GM19452 (cell line): ENCODE measurements at regions not wholly inside any gene's neighbourhood (a gene's known extent, or its start where the extent isn't known, plus 50 kb on each side); places are given as distances from the start of the nearest gene placed in this dataset.
"Not testable (repeated sequence)": the region's sequence is repeated elsewhere in the genome, so short reads cannot be mapped to it uniquely, and the experiment has no call there.

ENCODE experiments used
- ATAC-seq: cut with Tn5 transposase; IDR thresholded peaks from one replicate; pipeline ENCODE4 v1.9.1; 2021; ENCODE audit not compliant: unreplicated experiment

DNA sequence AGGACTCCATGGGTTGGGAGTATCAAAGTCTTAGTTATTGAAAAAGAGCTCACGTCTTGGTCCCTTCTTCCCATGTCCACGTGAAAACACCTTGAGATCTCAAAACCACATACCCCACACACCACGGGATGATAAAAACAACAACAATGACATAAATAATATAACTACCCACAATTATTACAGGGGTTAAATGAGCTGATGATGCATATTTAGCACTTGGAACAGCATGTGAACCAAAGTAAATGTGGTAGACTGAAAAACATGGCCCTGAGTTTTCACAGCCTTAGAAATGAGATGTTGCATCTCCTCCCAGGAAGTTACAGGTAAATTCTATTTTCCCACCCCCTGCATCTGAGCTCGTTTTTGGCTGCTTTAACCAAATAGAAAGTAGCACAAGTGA, 208.9 kb downstream of the C16orf95 start:
- ATAC-seq = no peak

- ATAC-seq = no peak
Observed at GRCh38 chr16:87108941-87109340, 208.3 kb downstream of the C16orf95 start.

- ATAC-seq = no peak
Observed at GRCh38 chr16:87114832-87115231, 202.4 kb downstream of the C16orf95 start.

DNA sequence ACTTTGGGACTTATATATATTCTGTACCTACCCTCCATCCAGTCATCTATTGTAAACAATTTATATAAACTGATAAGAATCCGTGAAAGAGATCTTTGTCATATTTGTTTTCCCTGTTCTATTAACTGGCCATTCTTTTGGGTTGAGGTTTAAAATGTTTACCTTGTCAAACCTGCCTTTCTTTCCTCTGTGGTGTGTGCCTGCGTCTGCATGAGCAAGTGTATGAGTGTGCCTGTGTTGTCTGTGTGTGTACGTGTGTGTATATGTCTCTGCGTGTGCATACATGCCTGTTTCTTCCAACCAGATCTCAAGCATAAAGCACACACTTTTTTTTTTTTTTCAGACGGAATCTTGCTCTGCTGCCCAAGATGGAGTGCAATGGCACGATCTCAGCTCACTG, 201.5 kb downstream of the C16orf95 start:
- ATAC-seq = no peak

GRCh38 chr16:87117936-87118335, 199.3 kb downstream of the C16orf95 start:
- no peak for ATAC-seq

GRCh38 chr16:87119168-87119567, 198.0 kb downstream of the C16orf95 start:
- no peak for ATAC-seq

DNA sequence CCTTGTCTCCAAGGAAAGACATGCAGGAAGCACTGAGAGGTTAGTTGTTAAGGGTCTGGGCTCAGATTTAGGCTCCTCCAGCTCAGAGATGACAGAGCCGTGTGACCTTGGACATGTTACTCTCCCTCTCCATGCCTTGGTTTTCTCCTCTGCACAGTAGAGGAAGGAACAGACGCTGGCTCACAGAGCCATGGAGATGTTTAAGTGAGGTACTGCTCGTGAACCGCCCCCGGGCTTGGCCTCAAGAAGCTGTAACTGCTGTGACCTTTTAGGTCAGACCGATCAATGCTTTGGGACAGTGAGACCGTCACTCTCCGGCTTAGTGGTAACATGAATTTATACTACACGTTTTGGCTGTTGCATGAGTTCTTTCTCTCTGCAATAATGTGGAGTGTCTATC, 197.4 kb downstream of the C16orf95 start:
- no peak for ATAC-seq

DNA sequence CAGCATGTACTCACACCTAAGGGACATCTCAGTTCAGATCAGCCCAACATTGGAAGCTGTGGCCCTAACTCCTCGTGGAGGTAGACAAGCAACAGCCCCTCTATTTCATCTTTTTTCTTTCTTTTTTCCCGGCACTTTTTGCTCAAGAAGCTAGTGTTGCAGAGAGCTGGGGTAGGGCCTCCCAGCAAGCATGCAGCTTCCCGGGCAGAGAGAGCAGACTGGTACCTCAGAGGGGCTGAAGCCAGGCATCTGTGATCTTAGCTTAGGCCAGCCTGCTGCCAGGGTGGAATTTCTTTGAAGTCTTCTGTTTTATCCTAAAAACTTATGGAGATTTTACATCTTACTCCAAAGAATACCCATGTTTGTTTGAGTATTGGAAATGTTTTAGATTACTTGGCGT, 195.4 kb downstream of the C16orf95 start:
- ATAC-seq = no peak

DNA sequence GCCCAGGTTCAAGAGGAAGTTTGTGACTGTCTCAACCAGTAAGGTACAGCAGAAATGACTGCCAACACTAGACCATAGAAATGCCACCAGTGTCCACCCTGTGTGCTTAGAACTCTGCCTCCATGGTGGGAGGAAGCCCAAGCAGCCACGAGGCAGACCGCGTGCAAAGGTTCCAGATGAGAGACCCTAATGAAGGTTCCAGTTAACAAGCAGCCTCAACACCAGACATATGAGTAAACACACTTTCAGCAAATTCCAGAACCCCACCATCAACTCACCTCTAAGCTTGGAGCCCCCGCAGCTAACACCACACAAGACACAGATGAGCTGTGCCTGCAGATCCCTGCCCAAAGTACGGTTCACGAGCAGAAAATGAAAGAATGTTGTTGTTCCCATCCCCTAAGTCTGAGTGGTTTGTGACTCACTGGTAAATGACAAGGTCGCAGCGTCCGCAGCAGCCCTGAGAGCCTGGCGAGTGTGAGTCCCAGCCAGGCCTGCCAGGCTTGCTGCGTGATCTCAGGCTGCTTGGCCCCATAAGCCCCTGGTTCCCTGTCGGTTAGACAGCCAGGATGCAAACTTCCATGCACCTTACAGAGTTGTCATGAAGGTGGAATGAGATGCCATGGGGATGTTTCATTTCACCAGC, 193.7 kb downstream of the C16orf95 start:
- ATAC-seq = no peak

DNA sequence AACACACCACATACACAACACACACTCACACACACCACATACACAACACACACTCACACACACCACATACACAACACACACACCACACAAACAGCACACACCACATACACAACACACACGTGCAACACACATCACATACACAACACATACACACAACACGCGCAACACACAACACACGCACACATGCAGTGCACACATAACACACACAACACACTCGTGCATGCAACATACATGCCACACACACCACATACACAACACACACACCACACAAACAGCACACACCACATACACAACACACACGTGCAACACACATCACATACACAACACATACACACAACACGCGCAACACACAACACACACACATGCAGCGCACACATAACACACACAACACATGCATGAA, 192.8 kb downstream of the C16orf95 start:
- ATAC-seq = not testable (repeated sequence)

DNA sequence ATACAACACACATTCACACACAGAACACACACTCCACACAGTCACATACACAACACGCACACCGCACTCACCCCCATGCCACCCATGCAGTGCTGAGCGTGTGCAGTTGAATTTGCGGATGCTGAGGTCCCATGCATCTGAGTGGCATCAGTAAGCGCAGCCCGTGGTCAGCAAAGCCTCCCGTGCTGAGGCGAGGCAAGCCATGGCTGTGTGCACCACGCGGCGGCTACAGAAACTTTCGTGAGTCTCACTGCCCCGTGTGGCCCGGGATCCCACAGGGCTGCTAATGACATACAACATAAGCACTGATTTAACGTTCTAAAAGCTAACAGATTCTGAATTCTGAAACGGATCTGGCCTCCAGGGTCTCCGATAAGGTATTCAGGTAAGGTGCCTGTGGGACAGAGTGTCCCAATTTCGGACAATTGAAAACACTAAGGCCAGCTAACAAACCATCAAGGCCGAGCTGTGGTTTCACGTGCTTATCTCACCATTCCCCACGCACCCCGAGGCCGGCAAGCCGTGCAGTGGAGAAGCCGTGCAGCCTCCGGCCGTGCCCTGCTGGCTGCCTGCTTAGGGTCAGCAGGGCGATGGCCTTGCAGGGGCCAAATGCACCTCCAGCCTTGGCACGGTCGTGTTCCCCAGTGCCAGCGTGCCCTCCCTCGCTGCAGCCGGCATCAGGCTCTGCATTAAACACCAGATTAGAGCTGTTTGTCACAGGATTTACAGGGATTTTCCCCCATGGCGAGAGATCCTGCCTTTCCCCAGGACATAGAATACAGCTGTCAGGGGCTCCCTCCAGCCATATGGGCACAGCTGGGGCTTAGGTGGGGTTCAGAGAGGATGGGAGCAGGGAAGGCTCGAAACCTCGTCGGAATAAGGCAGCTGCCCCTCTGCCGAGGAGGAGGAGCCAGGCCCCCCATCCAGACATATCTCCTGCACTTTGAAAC, 191.7 kb downstream of the C16orf95 start:
- ATAC-seq = no peak

DNA sequence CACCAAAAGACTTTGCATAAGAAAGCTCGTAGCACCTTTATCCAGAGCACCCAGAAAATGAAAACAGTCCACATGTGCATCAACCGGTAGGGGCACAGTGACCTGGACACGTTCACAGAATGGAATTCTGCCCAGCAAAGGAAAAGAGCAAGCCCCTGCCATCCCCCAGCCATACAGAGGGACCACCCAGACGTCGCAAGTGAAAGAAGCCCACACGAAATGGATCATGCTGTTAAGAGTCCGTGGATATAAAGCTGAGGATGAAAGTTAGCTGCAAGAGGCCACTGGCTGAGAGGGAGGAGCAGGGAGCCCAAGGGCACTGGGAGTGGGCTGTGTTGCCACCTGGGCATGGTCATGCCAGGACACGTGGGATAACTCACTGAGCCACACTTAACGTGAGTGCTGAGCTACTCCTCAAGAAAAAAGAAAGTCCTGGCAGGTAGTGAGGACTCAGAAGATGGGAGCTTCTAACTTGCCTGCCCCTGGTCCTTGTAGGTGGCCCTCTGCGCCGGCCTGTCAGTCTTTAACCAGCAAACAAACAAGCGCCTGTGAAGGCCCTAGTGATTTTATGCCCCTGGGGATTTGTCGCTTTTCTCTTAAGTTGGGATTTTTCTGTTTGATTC, 190.7 kb downstream of the C16orf95 start:
- ATAC-seq = no peak

DNA sequence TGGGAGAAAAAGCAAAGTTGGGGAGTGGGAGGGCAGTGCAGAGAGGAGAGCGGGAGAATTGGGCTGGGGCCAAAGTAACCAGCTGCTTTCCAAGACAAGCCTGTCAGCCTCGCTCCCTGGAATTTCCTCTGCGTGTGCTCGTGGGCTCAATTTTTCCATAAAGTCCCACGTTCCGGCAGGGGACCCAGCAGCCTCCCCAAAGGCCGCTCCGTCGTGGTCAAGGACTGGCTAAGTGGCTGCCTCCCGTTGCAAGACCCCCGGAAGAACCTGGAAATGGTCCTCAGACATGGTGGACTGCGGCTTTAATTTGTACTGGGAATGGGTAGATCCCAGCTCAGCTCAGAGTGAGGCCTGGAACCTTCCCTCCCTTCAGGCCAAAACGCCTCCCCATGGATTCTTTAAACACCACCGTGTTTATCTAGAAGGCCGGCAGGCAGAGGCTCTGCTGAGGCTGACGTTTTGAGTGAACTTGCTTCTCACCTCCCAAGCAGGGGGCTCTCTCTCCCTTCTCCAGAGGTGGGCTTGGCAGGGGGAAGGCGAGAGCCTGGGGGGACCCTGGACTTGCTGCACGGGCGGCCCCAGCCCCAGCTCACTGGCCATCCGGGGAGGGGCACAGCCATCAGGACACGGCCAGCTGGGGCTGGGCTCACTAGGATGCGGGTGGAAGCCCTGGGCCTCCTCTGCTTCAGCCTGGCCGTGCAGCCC, 190.0 kb downstream of the C16orf95 start:
- ATAC-seq = no peak

DNA sequence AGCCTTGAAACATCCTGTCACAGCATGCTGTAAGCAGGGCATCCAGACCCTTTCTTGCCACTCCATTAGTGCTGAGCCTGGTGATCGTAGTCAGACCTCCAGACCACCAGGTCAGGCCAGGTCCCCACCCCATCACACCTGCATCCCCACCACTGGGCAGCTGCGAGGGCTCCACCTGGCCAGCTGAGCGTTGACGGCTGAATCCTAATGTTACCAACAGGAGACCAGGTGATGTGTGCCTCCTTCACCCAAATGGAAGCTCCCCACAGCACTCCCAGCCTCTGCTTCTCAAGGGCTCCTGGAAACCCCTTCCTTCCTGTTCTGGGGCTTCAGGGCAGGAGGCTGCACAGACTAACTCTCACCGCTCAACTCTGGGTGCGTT, 189.4 kb downstream of the C16orf95 start:
- ATAC-seq = no peak

GRCh38 chr16:87129771-87130170, 187.4 kb downstream of the C16orf95 start:
- ATAC-seq = no peak

DNA sequence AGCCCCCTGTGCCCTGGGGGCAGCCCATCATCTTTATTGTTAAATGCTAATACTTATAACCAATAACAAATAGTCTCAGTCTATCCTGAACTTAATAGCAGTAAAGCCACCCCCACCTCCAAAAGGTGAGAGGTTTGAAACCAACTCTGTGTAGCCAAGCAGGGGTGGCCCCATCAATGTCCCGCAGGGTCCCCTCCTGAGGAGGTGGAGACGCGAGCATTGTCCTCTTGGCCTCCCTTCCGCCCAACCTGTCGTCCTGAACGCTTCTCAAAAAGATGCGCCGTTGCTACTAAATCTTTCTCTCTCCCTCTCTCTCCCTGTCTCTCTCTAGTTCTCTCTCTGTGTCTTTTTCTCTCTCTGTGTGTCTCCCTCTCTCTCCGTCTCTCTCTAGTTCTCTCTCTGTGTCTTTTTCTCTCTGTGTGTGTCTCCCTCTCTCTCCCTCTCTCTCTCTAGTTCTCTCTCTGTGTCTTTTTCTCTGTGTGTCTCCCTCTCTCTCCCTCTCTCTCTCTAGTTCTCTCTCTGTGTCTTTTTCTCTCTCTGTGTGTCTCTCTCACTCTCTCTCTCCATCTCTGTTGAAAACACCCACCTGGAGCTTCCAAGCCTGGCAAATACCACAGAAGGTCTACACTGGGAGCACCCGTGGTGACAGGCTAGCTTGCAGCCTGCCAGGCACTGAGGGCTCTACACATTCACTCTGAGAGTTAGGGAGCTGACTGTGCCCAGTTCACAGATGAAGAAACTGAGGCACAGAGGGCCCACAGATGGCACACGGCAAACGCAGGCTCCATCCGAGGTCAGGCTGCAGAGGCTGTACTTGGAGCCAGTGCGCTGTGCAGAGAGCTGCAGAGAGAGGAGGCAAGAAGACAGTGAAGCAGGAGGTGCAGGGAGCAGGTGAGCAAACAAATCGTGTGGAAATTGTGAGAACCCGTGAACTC, 185.9 kb downstream of the C16orf95 start:
- ATAC-seq = no peak

- ATAC-seq = no peak
Observed at GRCh38 chr16:87131996-87132345, 185.2 kb downstream of the C16orf95 start.

GRCh38 chr16:87132361-87133014, 184.7 kb downstream of the C16orf95 start:
- no peak for ATAC-seq

- no peak for ATAC-seq
Observed at GRCh38 chr16:87133112-87133850, 183.9 kb downstream of the C16orf95 start.
